ENCODE measurements at regions not wholly inside any gene's neighbourhood (a gene's known extent, or its start where the extent isn't known, plus 50 kb on each side); places are given as distances from the start of the nearest gene placed in this dataset.

GRCh38 chr3:13934315-13934714, 54.4 kb upstream of the WNT7A start:
- H3K36me3 ChIP-seq (ENCODE audit: control insufficient read depth in 4 of 4, insufficient read depth in 3 of 4, low read depth in 1 of 4, low read length in 3 of 4), result no peaks in the 10 kb centered on the region
- no peak for DNase-seq (ENCODE audit: low spot score)
- no peak overlapping the region for H3K4me3 ChIP-seq (ENCODE audit: low read depth in 1 of 3, low read length in 3 of 3)
- no peak for TF ChIP-seq EGR1 (IDR thresholded peaks at IDR 0.05; ENCODE audit: low read depth in 2 of 2)
- no peak for TF ChIP-seq GABPA (IDR thresholded peaks at IDR 0.05 in 1 of 2, conservative IDR thresholded peaks at IDR 0.05 in 1 of 2)
- no peak for TF ChIP-seq NR2F2 (IDR thresholded peaks at IDR 0.05)
- TF ChIP-seq TAF1 (conservative IDR thresholded peaks at IDR 0.05), result no peak
- TF ChIP-seq ATF3 (IDR thresholded peaks at IDR 0.05), result no peak
- TF ChIP-seq, protein P1, sequence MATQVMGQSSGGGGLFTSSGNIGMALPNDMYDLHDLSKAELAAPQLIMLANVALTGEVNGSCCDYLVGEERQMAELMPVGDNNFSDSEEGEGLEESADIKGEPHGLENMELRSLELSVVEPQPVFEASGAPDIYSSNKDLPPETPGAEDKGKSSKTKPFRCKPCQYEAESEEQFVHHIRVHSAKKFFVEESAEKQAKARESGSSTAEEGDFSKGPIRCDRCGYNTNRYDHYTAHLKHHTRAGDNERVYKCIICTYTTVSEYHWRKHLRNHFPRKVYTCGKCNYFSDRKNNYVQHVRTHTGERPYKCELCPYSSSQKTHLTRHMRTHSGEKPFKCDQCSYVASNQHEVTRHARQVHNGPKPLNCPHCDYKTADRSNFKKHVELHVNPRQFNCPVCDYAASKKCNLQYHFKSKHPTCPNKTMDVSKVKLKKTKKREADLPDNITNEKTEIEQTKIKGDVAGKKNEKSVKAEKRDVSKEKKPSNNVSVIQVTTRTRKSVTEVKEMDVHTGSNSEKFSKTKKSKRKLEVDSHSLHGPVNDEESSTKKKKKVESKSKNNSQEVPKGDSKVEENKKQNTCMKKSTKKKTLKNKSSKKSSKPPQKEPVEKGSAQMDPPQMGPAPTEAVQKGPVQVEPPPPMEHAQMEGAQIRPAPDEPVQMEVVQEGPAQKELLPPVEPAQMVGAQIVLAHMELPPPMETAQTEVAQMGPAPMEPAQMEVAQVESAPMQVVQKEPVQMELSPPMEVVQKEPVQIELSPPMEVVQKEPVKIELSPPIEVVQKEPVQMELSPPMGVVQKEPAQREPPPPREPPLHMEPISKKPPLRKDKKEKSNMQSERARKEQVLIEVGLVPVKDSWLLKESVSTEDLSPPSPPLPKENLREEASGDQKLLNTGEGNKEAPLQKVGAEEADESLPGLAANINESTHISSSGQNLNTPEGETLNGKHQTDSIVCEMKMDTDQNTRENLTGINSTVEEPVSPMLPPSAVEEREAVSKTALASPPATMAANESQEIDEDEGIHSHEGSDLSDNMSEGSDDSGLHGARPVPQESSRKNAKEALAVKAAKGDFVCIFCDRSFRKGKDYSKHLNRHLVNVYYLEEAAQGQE (IDR thresholded peaks at IDR 0.05), result no peak
- TF ChIP-seq MAX (IDR thresholded peaks at IDR 0.05), result no peak
- TF ChIP-seq JUND (IDR thresholded peaks at IDR 0.05), result no peak
- no peaks in the 10 kb centered on the region for H3K4me1 ChIP-seq (ENCODE audit: control insufficient read depth in 4 of 4, insufficient read depth in 4 of 4, low read length in 3 of 4)
- peaks cover 0 to 8% (median 7%) of the 10 kb centered on the region in 4 donors for H3K9me3 ChIP-seq (ENCODE audit: control insufficient read depth in 4 of 4, low read length in 3 of 4)
- H3K27me3 ChIP-seq (ENCODE audit: control insufficient read depth in 4 of 4, insufficient read depth in 4 of 4, low read length in 3 of 4), result peaks cover 0 to 5% (median 0%) of the 10 kb centered on the region in 4 donors
- H3K27ac ChIP-seq (ENCODE audit: low read depth in 1 of 2, low read length in 2 of 2), result no peak overlapping the region
- no peak overlapping the region for H3K9ac ChIP-seq (ENCODE audit: low read depth in 1 of 2, low read length in 2 of 2)
- 86% methylated on average over 16 of the region's 16 CpGs for WGBS

DNA sequence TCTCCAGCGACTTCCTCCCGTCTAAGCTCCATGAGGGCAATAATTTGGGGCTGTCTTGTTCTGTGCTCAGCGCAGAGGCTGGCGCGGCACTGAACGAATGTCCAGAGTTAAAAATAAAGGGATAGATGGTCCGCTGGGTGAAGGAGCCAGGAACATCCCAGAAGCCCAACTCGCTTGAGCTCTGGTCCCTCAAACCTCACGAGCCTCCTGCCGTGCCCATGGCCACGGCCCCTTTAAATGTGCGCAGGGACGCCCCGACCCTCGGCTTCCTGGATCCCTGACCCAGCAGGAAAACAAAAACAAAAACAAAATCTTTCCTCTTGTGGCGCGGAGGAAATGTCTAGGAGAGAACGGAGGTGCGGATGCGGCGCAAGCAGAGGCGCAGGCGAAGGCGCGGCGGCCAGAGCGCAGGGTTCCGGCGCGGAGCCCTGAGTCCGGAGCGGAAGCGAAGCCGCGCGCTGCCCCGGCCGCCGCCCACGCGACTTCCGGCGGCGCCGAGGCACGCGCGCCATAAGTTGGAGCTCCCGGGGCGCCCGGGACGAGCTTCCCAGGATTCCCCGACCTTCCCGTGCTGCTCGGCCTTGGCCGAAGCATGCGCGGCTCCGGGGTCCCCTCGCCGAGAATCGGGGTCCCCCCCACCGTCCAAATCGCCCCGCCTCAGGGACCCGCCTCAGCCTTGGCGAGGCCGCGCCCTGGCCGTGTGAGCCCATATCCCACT, 52.9 kb upstream of the WNT7A start:
- 22% methylated on average over 70 of the region's 70 CpGs for WGBS
- no peak for DNase-seq (ENCODE audit: low spot score)
- TF ChIP-seq NR2F2 (IDR thresholded peaks at IDR 0.05) (no peak), HNF4G (IDR thresholded peaks at IDR 0.05) (no peak), MAX (IDR thresholded peaks at IDR 0.05) (no peak), YY1 (IDR thresholded peaks at IDR 0.05) (no peak), EGR1 (IDR thresholded peaks at IDR 0.05; ENCODE audit: low read depth in 2 of 2) (no peak), ATF3 (IDR thresholded peaks at IDR 0.05) (no peak), JUND (IDR thresholded peaks at IDR 0.05) (no peak), HNF4A (conservative IDR thresholded peaks at IDR 0.05) (no peak), TAF1 (conservative IDR thresholded peaks at IDR 0.05) (no peak), RAD21 (IDR thresholded peaks at IDR 0.05) (no peak), RXRA (IDR thresholded peaks at IDR 0.05) (no peak), ZBTB33 (IDR thresholded peaks at IDR 0.05) (no peak), FOXA2 (IDR thresholded peaks at IDR 0.05) (no peak), SP1 (IDR thresholded peaks at IDR 0.05) (no peak), GABPA (IDR thresholded peaks at IDR 0.05 in 1 of 2, conservative IDR thresholded peaks at IDR 0.05 in 1 of 2) (no peak)
- TF ChIP-seq, protein P1 (IDR thresholded peaks at IDR 0.05), result no peak
- TF ChIP-seq, protein P2, sequence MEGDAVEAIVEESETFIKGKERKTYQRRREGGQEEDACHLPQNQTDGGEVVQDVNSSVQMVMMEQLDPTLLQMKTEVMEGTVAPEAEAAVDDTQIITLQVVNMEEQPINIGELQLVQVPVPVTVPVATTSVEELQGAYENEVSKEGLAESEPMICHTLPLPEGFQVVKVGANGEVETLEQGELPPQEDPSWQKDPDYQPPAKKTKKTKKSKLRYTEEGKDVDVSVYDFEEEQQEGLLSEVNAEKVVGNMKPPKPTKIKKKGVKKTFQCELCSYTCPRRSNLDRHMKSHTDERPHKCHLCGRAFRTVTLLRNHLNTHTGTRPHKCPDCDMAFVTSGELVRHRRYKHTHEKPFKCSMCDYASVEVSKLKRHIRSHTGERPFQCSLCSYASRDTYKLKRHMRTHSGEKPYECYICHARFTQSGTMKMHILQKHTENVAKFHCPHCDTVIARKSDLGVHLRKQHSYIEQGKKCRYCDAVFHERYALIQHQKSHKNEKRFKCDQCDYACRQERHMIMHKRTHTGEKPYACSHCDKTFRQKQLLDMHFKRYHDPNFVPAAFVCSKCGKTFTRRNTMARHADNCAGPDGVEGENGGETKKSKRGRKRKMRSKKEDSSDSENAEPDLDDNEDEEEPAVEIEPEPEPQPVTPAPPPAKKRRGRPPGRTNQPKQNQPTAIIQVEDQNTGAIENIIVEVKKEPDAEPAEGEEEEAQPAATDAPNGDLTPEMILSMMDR (IDR thresholded peaks at IDR 0.05; ENCODE audit: low read depth, low read length, missing input control), result no peak
- Histone ChIP-seq H3K27me3 (ENCODE audit: control insufficient read depth in 4 of 4, insufficient read depth in 4 of 4, low read length in 3 of 4) (peaks cover 0 to 5% (median 0%) of the 10 kb centered on the region in 4 donors), H3K4me3 (ENCODE audit: low read depth in 1 of 3, low read length in 3 of 3) (peak overlapping the region in 1 of 3 donors; percentile 8), H3K36me3 (ENCODE audit: control insufficient read depth in 4 of 4, insufficient read depth in 3 of 4, low read depth in 1 of 4, low read length in 3 of 4) (no peaks in the 10 kb centered on the region), H3K4me1 (ENCODE audit: control insufficient read depth in 4 of 4, insufficient read depth in 4 of 4, low read length in 3 of 4) (no peaks in the 10 kb centered on the region), H3K27ac (ENCODE audit: low read depth in 1 of 2, low read length in 2 of 2) (no peak overlapping the region), H3K9me3 (ENCODE audit: control insufficient read depth in 4 of 4, low read length in 3 of 4) (peaks cover 0 to 8% (median 7%) of the 10 kb centered on the region in 4 donors), H3K9ac (ENCODE audit: low read depth in 1 of 2, low read length in 2 of 2) (no peak overlapping the region)
